CD4-positive, CD25-positive, alpha-beta regulatory T cell (primary cell): ENCODE measurements at regions not wholly inside any gene's neighbourhood (a gene's known extent, or its start where the extent isn't known, plus 50 kb on each side); places are given as distances from the start of the nearest gene placed in this dataset.

ENCODE experiments used
- ATAC-seq, 2 donors: fragments of 150-1000 bp; cut with Tn5 transposase; one replicate each; pipeline ENCODE4 v1.10.0; 2021; ENCODE audit warnings: low read depth in 2 of 2, moderate number of reproducible peaks in 2 of 2, moderate library complexity in 1 of 2
- DNase-seq, 3 donors: peaks; one replicate each; pipeline versions ENCODE4 v3.0.0 to v3.0.0-alpha.2; 2012 to 2022; ENCODE audit warnings: mixed read lengths in 1 of 3
- H3K27ac ChIP-seq: one replicate; pipeline ENCODE4 v1.7.0; 2013; ENCODE audit warnings: mild to moderate bottlenecking, low read length; ENCODE audit not compliant: insufficient read depth, poor library complexity, severe bottlenecking
- H3K27me3 ChIP-seq: one replicate; pipeline ENCODE4 v1.7.0; 2013; ENCODE audit warnings: low read length; ENCODE audit not compliant: control insufficient read depth, insufficient read depth
- H3K36me3 ChIP-seq: one replicate; pipeline ENCODE4 v1.7.0; 2013; ENCODE audit warnings: mild to moderate bottlenecking, low read length, moderate library complexity; ENCODE audit not compliant: control insufficient read depth, insufficient read depth
- H3K4me1 ChIP-seq: 2 replicates; pipeline ENCODE4 v1.7.0; 2013; ENCODE audit warnings: mild to moderate bottlenecking, low read length; ENCODE audit not compliant: insufficient read depth, control insufficient read depth, poor library complexity, severe bottlenecking
- H3K4me3 ChIP-seq: one replicate; pipeline ENCODE4 v1.7.0; 2013; ENCODE audit warnings: low read depth, mild to moderate bottlenecking, low read length, moderate library complexity
- H3K9me3 ChIP-seq, 2 experiments: 1 replicate in 1 of 2; 2 replicates in 1 of 2; pipeline ENCODE4 v1.7.0; 2013; ENCODE audit warnings: low read length in 2 of 2, mild to moderate bottlenecking in 1 of 2, moderate library complexity in 1 of 2; ENCODE audit not compliant: control insufficient read depth in 2 of 2
- H3K27ac Mint-ChIP-seq, 3 donors: one replicate each; pipeline ENCODE4 v1.8.0; 2020 to 2022; ENCODE audit warnings: mild to moderate bottlenecking in 3 of 3, mixed read lengths in 3 of 3, moderate library complexity in 2 of 3
- H3K27me3 Mint-ChIP-seq: one replicate; pipeline ENCODE4 v1.8.0; 2022; ENCODE audit warnings: mild to moderate bottlenecking, mixed read lengths
- H3K36me3 Mint-ChIP-seq: one replicate; pipeline ENCODE4 v1.8.0; 2020; ENCODE audit warnings: mixed read lengths
- H3K4me1 Mint-ChIP-seq, 4 donors: one replicate each; pipeline ENCODE4 v1.8.0; 2020 to 2022; ENCODE audit warnings: mixed read lengths in 4 of 4, mild to moderate bottlenecking in 1 of 4
- H3K4me3 Mint-ChIP-seq, 4 donors: one replicate each; pipeline ENCODE4 v1.8.0; 2020 to 2022; ENCODE audit warnings: mild to moderate bottlenecking in 4 of 4, mixed read lengths in 4 of 4, moderate library complexity in 3 of 4
- H3K9me3 Mint-ChIP-seq, 7 donors: one replicate each; pipeline ENCODE4 v1.8.0; 2020 to 2022; ENCODE audit warnings: mixed read lengths in 7 of 7, mild to moderate bottlenecking in 3 of 7, moderate library complexity in 2 of 7

- H3K4me1 ChIP-seq: peaks cover 9% of the 10 kb centered on the region
- H3K9me3 ChIP-seq: no peaks in the 10 kb centered on the region
- no peaks in the 10 kb centered on the region for H3K36me3 ChIP-seq
- no peak for DNase-seq
- Mint-ChIP-seq H3K9me3 (no peaks in the 10 kb centered on the region), H3K4me3 (no peak overlapping the region), H3K36me3 (no peaks in the 10 kb centered on the region), H3K27ac (peak overlapping the region in 1 of 3 donors; percentile 5), H3K4me1 (peaks cover 0 to 29% (median 12%) of the 10 kb centered on the region in 4 donors), H3K27me3 (no peaks in the 10 kb centered on the region)
- no peak for ATAC-seq
- no peak overlapping the region for H3K4me3 ChIP-seq
- no peak overlapping the region for H3K27ac ChIP-seq
- H3K27me3 ChIP-seq: no peaks in the 10 kb centered on the region
Measured at GRCh38 chr1:224507771-224508523, 73.3 kb upstream of the WDR26 start.

GRCh38 chr1:224509907-224510306, 75.3 kb upstream of the WDR26 start:
- no peak for DNase-seq
- H3K36me3 ChIP-seq: no peaks in the 10 kb centered on the region
- no peak overlapping the region for H3K27ac ChIP-seq
- Mint-ChIP-seq H3K4me3 (no peak overlapping the region), H3K36me3 (no peaks in the 10 kb centered on the region), H3K4me1 (peaks cover 5 to 21% (median 9%) of the 10 kb centered on the region in 4 donors), H3K9me3 (no peaks in the 10 kb centered on the region), H3K27me3 (no peaks in the 10 kb centered on the region), H3K27ac (no peak overlapping the region)
- H3K9me3 ChIP-seq: no peaks in the 10 kb centered on the region
- no peaks in the 10 kb centered on the region for H3K27me3 ChIP-seq
- peaks cover 5% of the 10 kb centered on the region for H3K4me1 ChIP-seq
- no peak for ATAC-seq
- no peak overlapping the region for H3K4me3 ChIP-seq

GRCh38 chr1:224510880-224511645, 76.5 kb upstream of the WDR26 start:
- Histone ChIP-seq H3K27me3 (no peaks in the 10 kb centered on the region), H3K4me1 (peaks cover 5% of the 10 kb centered on the region), H3K36me3 (no peaks in the 10 kb centered on the region), H3K27ac (no peak overlapping the region), H3K4me3 (no peak overlapping the region), H3K9me3 (no peaks in the 10 kb centered on the region)
- Mint-ChIP-seq H3K27ac (no peak overlapping the region), H3K36me3 (no peaks in the 10 kb centered on the region), H3K4me1 (peaks cover 5 to 16% (median 8%) of the 10 kb centered on the region in 4 donors), H3K9me3 (no peaks in the 10 kb centered on the region), H3K27me3 (no peaks in the 10 kb centered on the region), H3K4me3 (no peak overlapping the region)
- no peak for ATAC-seq
- DNase-seq: no peak

GRCh38 chr1:224512600-224513151, 78.1 kb upstream of the WDR26 start:
- Mint-ChIP-seq H3K9me3 (no peaks in the 10 kb centered on the region), H3K36me3 (no peaks in the 10 kb centered on the region), H3K27ac (no peak overlapping the region), H3K27me3 (no peaks in the 10 kb centered on the region), H3K4me1 (peaks cover 5 to 16% (median 8%) of the 10 kb centered on the region in 4 donors), H3K4me3 (no peak overlapping the region)
- no peak overlapping the region for H3K4me3 ChIP-seq
- H3K36me3 ChIP-seq: no peaks in the 10 kb centered on the region
- H3K27ac ChIP-seq: no peak overlapping the region
- no peaks in the 10 kb centered on the region for H3K27me3 ChIP-seq
- DNase-seq (no peak), ATAC-seq (no peak)
- H3K9me3 ChIP-seq: no peaks in the 10 kb centered on the region
- H3K4me1 ChIP-seq: peaks cover 5% of the 10 kb centered on the region

GRCh38 chr1:224513383-224513782, 78.8 kb upstream of the WDR26 start:
- peaks cover 5 to 16% (median 8%) of the 10 kb centered on the region in 4 donors for H3K4me1 Mint-ChIP-seq
- no peaks in the 10 kb centered on the region for H3K27me3 Mint-ChIP-seq
- no peak overlapping the region for H3K4me3 ChIP-seq
- no peak for DNase-seq
- ATAC-seq: no peak
- no peak overlapping the region for H3K27ac ChIP-seq
- no peaks in the 10 kb centered on the region for H3K9me3 Mint-ChIP-seq
- no peak overlapping the region for H3K4me3 Mint-ChIP-seq
- peaks cover 5% of the 10 kb centered on the region for H3K4me1 ChIP-seq
- H3K27ac Mint-ChIP-seq: peak overlapping the region in 1 of 3 donors; percentile 5
- H3K9me3 ChIP-seq: no peaks in the 10 kb centered on the region
- H3K27me3 ChIP-seq: no peaks in the 10 kb centered on the region
- no peaks in the 10 kb centered on the region for H3K36me3 ChIP-seq
- H3K36me3 Mint-ChIP-seq: no peaks in the 10 kb centered on the region

- Mint-ChIP-seq H3K9me3 (no peaks in the 10 kb centered on the region), H3K27ac (peak overlapping the region; percentile 2 to 83 (median 5))
Measured at GRCh38 chr1:224513787-224514209, 79.2 kb upstream of the WDR26 start.

GRCh38 chr1:224517171-224517570, 82.6 kb upstream of the WDR26 start:
- H3K9me3 Mint-ChIP-seq: no peaks in the 10 kb centered on the region
- Histone ChIP-seq H3K4me1 (peaks cover 5% of the 10 kb centered on the region), H3K27me3 (no peaks in the 10 kb centered on the region), H3K27ac (no peak overlapping the region), H3K4me3 (no peak overlapping the region), H3K9me3 (no peaks in the 10 kb centered on the region), H3K36me3 (no peaks in the 10 kb centered on the region)
- H3K36me3 Mint-ChIP-seq: no peaks in the 10 kb centered on the region
- H3K4me3 Mint-ChIP-seq: no peak overlapping the region
- H3K27me3 Mint-ChIP-seq: peaks cover 5% of the 10 kb centered on the region
- no peak for ATAC-seq
- peaks cover 5 to 9% (median 6%) of the 10 kb centered on the region in 4 donors for H3K4me1 Mint-ChIP-seq
- peak overlapping the region in 1 of 3 donors; percentile 6 for H3K27ac Mint-ChIP-seq
- DNase-seq: no peak

More at GRCh38 chr1:224513787-224514209, 79.2 kb upstream of the WDR26 start:
- Mint-ChIP-seq H3K4me1 (peaks cover 5 to 16% (median 8%) of the 10 kb centered on the region in 4 donors), H3K36me3 (no peaks in the 10 kb centered on the region), H3K4me3 (no peak overlapping the region), H3K27me3 (no peaks in the 10 kb centered on the region)
- Histone ChIP-seq H3K9me3 (no peaks in the 10 kb centered on the region), H3K27ac (no peak overlapping the region), H3K27me3 (no peaks in the 10 kb centered on the region), H3K4me3 (no peak overlapping the region), H3K36me3 (no peaks in the 10 kb centered on the region), H3K4me1 (peaks cover 5% of the 10 kb centered on the region)
- peak; percentile 83 to 87 for ATAC-seq
- DNase-seq: peak; percentile 65 to 80 (median 77)
